ENCODE measurements at regions not wholly inside any gene's neighbourhood (a gene's known extent, or its start where the extent isn't known, plus 50 kb on each side); places are given as distances from the start of the nearest gene placed in this dataset.

GRCh38 chr18:61093965-61094364 is 239.3 kb upstream of the CDH20 start:
- no peak overlapping the region for H3K4me3 ChIP-seq (ENCODE audit: extremely low read depth, insufficient read depth, low read length, poor library complexity, severe bottlenecking)
- WGBS, 2 experiments (ENCODE audit: insufficient coverage in 2 of 2): 83% methylated on average over 1 of the region's 2 CpGs; no CpG with 5 or more reads in 1 of the 2 experiments
- H3K4me1 ChIP-seq (ENCODE audit: control insufficient read depth, insufficient read depth, low read length, poor library complexity, severe bottlenecking): no peaks in the 10 kb centered on the region
- no peaks in the 10 kb centered on the region for H3K9me3 ChIP-seq (ENCODE audit: control insufficient read depth, low read length)
- H3K36me3 ChIP-seq (ENCODE audit: control insufficient read depth, insufficient read depth, low read length): no peaks in the 10 kb centered on the region
- no peak overlapping the region for H3K27ac ChIP-seq (ENCODE audit: low read depth, low read length, severe bottlenecking)

GRCh38 chr18:61096226-61096625 is 237.0 kb upstream of the CDH20 start:
- no peaks in the 10 kb centered on the region for H3K9me3 ChIP-seq (ENCODE audit: control insufficient read depth, low read length)
- no peak overlapping the region for H3K27ac ChIP-seq (ENCODE audit: low read depth, low read length, severe bottlenecking)
- H3K36me3 ChIP-seq (ENCODE audit: control insufficient read depth, insufficient read depth, low read length): no peaks in the 10 kb centered on the region
- WGBS, 2 experiments (ENCODE audit: insufficient coverage in 2 of 2): 81 to 83% methylated on average over 1 of the region's 2 CpGs
- H3K4me3 ChIP-seq (ENCODE audit: extremely low read depth, insufficient read depth, low read length, poor library complexity, severe bottlenecking): no peak overlapping the region
- no peaks in the 10 kb centered on the region for H3K4me1 ChIP-seq (ENCODE audit: control insufficient read depth, insufficient read depth, low read length, poor library complexity, severe bottlenecking)

- Histone ChIP-seq H3K4me1 (ENCODE audit: control insufficient read depth, insufficient read depth, low read length, poor library complexity, severe bottlenecking) (no peaks in the 10 kb centered on the region), H3K27ac (ENCODE audit: low read depth, low read length, severe bottlenecking) (no peak overlapping the region), H3K36me3 (ENCODE audit: control insufficient read depth, insufficient read depth, low read length) (no peaks in the 10 kb centered on the region), H3K9me3 (ENCODE audit: control insufficient read depth, low read length) (no peaks in the 10 kb centered on the region), H3K4me3 (ENCODE audit: extremely low read depth, insufficient read depth, low read length, poor library complexity, severe bottlenecking) (no peak overlapping the region)
- no CpG with 5 or more reads among the region's 1 CpG for WGBS, 2 experiments (ENCODE audit: insufficient coverage in 2 of 2)
Measured at GRCh38 chr18:61107113-61107512, 226.1 kb upstream of the CDH20 start.

GRCh38 chr18:61108706-61109105 is 224.5 kb upstream of the CDH20 start:
- Histone ChIP-seq H3K36me3 (ENCODE audit: control insufficient read depth, insufficient read depth, low read length) (no peaks in the 10 kb centered on the region), H3K27ac (ENCODE audit: low read depth, low read length, severe bottlenecking) (no peak overlapping the region), H3K4me3 (ENCODE audit: extremely low read depth, insufficient read depth, low read length, poor library complexity, severe bottlenecking) (no peak overlapping the region), H3K4me1 (ENCODE audit: control insufficient read depth, insufficient read depth, low read length, poor library complexity, severe bottlenecking) (no peaks in the 10 kb centered on the region), H3K9me3 (ENCODE audit: control insufficient read depth, low read length) (no peaks in the 10 kb centered on the region)

GRCh38 chr18:61123309-61123708 is 209.9 kb upstream of the CDH20 start:
- Histone ChIP-seq H3K36me3 (ENCODE audit: control insufficient read depth, insufficient read depth, low read length) (no peaks in the 10 kb centered on the region), H3K4me3 (ENCODE audit: extremely low read depth, insufficient read depth, low read length, poor library complexity, severe bottlenecking) (no peak overlapping the region), H3K9me3 (ENCODE audit: control insufficient read depth, low read length) (peaks cover 3% of the 10 kb centered on the region), H3K27ac (ENCODE audit: low read depth, low read length, severe bottlenecking) (no peak overlapping the region), H3K4me1 (ENCODE audit: control insufficient read depth, insufficient read depth, low read length, poor library complexity, severe bottlenecking) (no peaks in the 10 kb centered on the region)
- no CpG with 5 or more reads among the region's 2 CpGs for WGBS, 2 experiments (ENCODE audit: insufficient coverage in 2 of 2)

- Histone ChIP-seq H3K4me3 (ENCODE audit: extremely low read depth, insufficient read depth, low read length, poor library complexity, severe bottlenecking) (no peak overlapping the region), H3K9me3 (ENCODE audit: control insufficient read depth, low read length) (peaks cover 3% of the 10 kb centered on the region), H3K36me3 (ENCODE audit: control insufficient read depth, insufficient read depth, low read length) (no peaks in the 10 kb centered on the region), H3K4me1 (ENCODE audit: control insufficient read depth, insufficient read depth, low read length, poor library complexity, severe bottlenecking) (no peaks in the 10 kb centered on the region), H3K27ac (ENCODE audit: low read depth, low read length, severe bottlenecking) (no peak overlapping the region)
- WGBS, 2 experiments (ENCODE audit: insufficient coverage in 2 of 2): 5 to 46% methylated on average over 3 of the region's 6 CpGs
Measured at GRCh38 chr18:61127714-61128467, 205.3 kb upstream of the CDH20 start.

GRCh38 chr18:61129001-61129400 is 204.2 kb upstream of the CDH20 start:
- no peak overlapping the region for H3K27ac ChIP-seq (ENCODE audit: low read depth, low read length, severe bottlenecking)
- peaks cover 3% of the 10 kb centered on the region for H3K9me3 ChIP-seq (ENCODE audit: control insufficient read depth, low read length)
- H3K4me3 ChIP-seq (ENCODE audit: extremely low read depth, insufficient read depth, low read length, poor library complexity, severe bottlenecking): no peak overlapping the region
- no peaks in the 10 kb centered on the region for H3K36me3 ChIP-seq (ENCODE audit: control insufficient read depth, insufficient read depth, low read length)
- no peaks in the 10 kb centered on the region for H3K4me1 ChIP-seq (ENCODE audit: control insufficient read depth, insufficient read depth, low read length, poor library complexity, severe bottlenecking)

- Histone ChIP-seq H3K9me3 (ENCODE audit: control insufficient read depth, low read length) (no peaks in the 10 kb centered on the region), H3K27ac (ENCODE audit: low read depth, low read length, severe bottlenecking) (no peak overlapping the region), H3K36me3 (ENCODE audit: control insufficient read depth, insufficient read depth, low read length) (no peaks in the 10 kb centered on the region), H3K4me1 (ENCODE audit: control insufficient read depth, insufficient read depth, low read length, poor library complexity, severe bottlenecking) (no peaks in the 10 kb centered on the region), H3K4me3 (ENCODE audit: extremely low read depth, insufficient read depth, low read length, poor library complexity, severe bottlenecking) (no peak overlapping the region)
- no CpG with 5 or more reads among the region's 2 CpGs for WGBS, 2 experiments (ENCODE audit: insufficient coverage in 2 of 2)
Measured at GRCh38 chr18:61132031-61132430, 201.2 kb upstream of the CDH20 start.

GRCh38 chr18:61133783-61134182 is 199.4 kb upstream of the CDH20 start:
- no CpG with 5 or more reads among the region's 2 CpGs for WGBS, 2 experiments (ENCODE audit: insufficient coverage in 2 of 2)
- H3K4me1 ChIP-seq (ENCODE audit: control insufficient read depth, insufficient read depth, low read length, poor library complexity, severe bottlenecking): no peaks in the 10 kb centered on the region
- H3K9me3 ChIP-seq (ENCODE audit: control insufficient read depth, low read length): no peaks in the 10 kb centered on the region
- no peak overlapping the region for H3K4me3 ChIP-seq (ENCODE audit: extremely low read depth, insufficient read depth, low read length, poor library complexity, severe bottlenecking)
- no peak overlapping the region for H3K27ac ChIP-seq (ENCODE audit: low read depth, low read length, severe bottlenecking)
- H3K36me3 ChIP-seq (ENCODE audit: control insufficient read depth, insufficient read depth, low read length): no peaks in the 10 kb centered on the region

- H3K36me3 ChIP-seq (ENCODE audit: control insufficient read depth, insufficient read depth, low read length): no peaks in the 10 kb centered on the region
- no peak overlapping the region for H3K27ac ChIP-seq (ENCODE audit: low read depth, low read length, severe bottlenecking)
- no peak overlapping the region for H3K4me3 ChIP-seq (ENCODE audit: extremely low read depth, insufficient read depth, low read length, poor library complexity, severe bottlenecking)
- no peaks in the 10 kb centered on the region for H3K9me3 ChIP-seq (ENCODE audit: control insufficient read depth, low read length)
- H3K4me1 ChIP-seq (ENCODE audit: control insufficient read depth, insufficient read depth, low read length, poor library complexity, severe bottlenecking): no peaks in the 10 kb centered on the region
- WGBS, 2 experiments (ENCODE audit: insufficient coverage in 2 of 2): 83 to 86% methylated on average over 1 of the region's 2 CpGs
Measured at GRCh38 chr18:61136711-61137251, 196.4 kb upstream of the CDH20 start.

- WGBS, 2 experiments (ENCODE audit: insufficient coverage in 2 of 2): 88 to 100% methylated on average over 1 of the region's 1 CpG
- no peak overlapping the region for H3K27ac ChIP-seq (ENCODE audit: low read depth, low read length, severe bottlenecking)
- no peaks in the 10 kb centered on the region for H3K9me3 ChIP-seq (ENCODE audit: control insufficient read depth, low read length)
Measured at GRCh38 chr18:61141691-61142090, 191.5 kb upstream of the CDH20 start.

More at GRCh38 chr18:61141691-61142090, 191.5 kb upstream of the CDH20 start:
- Histone ChIP-seq H3K36me3 (ENCODE audit: control insufficient read depth, insufficient read depth, low read length) (no peaks in the 10 kb centered on the region), H3K4me3 (ENCODE audit: extremely low read depth, insufficient read depth, low read length, poor library complexity, severe bottlenecking) (no peak overlapping the region), H3K4me1 (ENCODE audit: control insufficient read depth, insufficient read depth, low read length, poor library complexity, severe bottlenecking) (no peaks in the 10 kb centered on the region)
